CD4-positive, alpha-beta T cell (primary cell): ENCODE measurements at regions not wholly inside any gene's neighbourhood (a gene's known extent, or its start where the extent isn't known, plus 50 kb on each side); places are given as distances from the start of the nearest gene placed in this dataset.

Source experiments
- ATAC-seq: fragments of 200-7000 bp; cut with Tn5 transposase; one replicate; pipeline ENCODE4 v1.10.0; 2022; ENCODE audit warnings: mild to moderate bottlenecking; ENCODE audit not compliant: poor library complexity
- CTCF ChIA-PET: fragments of 350-600 bp; sonication (Branson Sonifier 250); formaldehyde crosslinking; loops from one replicate; lab custom pipeline; 2021; ENCODE audit warnings: antibody characterized with exemption, inconsistent platforms; lab: Charles Lee
- POLR2A ChIA-PET: fragments of 350-600 bp; sonication (Branson Sonifier 250); formaldehyde crosslinking; loops from one replicate; lab custom pipeline; 2021; ENCODE audit warnings: antibody characterized with exemption, inconsistent platforms; lab: Charles Lee
- DNase-seq, 14 experiments: peaks; one replicate each; pipeline ENCODE4 v3.0.0-alpha.2; 2013 to 2020; ENCODE audit warnings: mixed read lengths in 2 of 14
- H3K27ac ChIP-seq, 2 donors: one replicate each; pipeline versions ENCODE4 v1.5.1 to v1.7.0; 2013; ENCODE audit warnings: low read length in 2 of 2, low read depth in 1 of 2, mild to moderate bottlenecking in 1 of 2
- H3K27me3 ChIP-seq, 2 experiments: 1 replicate in 1 of 2; 2 replicates in 1 of 2; pipeline versions ENCODE4 v1.6.1 to v1.7.0; 2013; ENCODE audit warnings: low read length in 2 of 2, control low read depth in 1 of 2, mild to moderate bottlenecking in 1 of 2, moderate library complexity in 1 of 2; ENCODE audit not compliant: insufficient read depth in 2 of 2, control insufficient read depth in 1 of 2
- H3K36me3 ChIP-seq: one replicate; pipeline ENCODE4 v1.6.1; 2013; ENCODE audit warnings: low read length, control low read depth; ENCODE audit not compliant: insufficient read depth
- H3K4me1 ChIP-seq: one replicate; pipeline ENCODE4 v1.6.1; 2013; ENCODE audit warnings: low read length, control low read depth; ENCODE audit not compliant: insufficient read depth
- H3K4me3 ChIP-seq: one replicate; pipeline ENCODE4 v1.5.1; 2013; ENCODE audit warnings: mild to moderate bottlenecking, low read length, moderate library complexity
- H3K9me3 ChIP-seq, 2 experiments: 1 replicate in 1 of 2; 2 replicates in 1 of 2; pipeline versions ENCODE4 v1.6.1 to v1.7.0; 2013; ENCODE audit warnings: low read length in 2 of 2, mild to moderate bottlenecking in 2 of 2, control low read depth in 1 of 2, moderate library complexity in 1 of 2; ENCODE audit not compliant: control insufficient read depth in 1 of 2, insufficient read depth in 1 of 2
- H3K27ac Mint-ChIP-seq: one replicate; pipeline ENCODE4 v1.8.0; 2020; ENCODE audit warnings: mixed read lengths
- H3K27me3 Mint-ChIP-seq: one replicate; pipeline ENCODE4 v1.8.0; 2021; ENCODE audit warnings: mixed read lengths
- H3K36me3 Mint-ChIP-seq: one replicate; pipeline ENCODE4 v1.8.0; 2021; ENCODE audit warnings: low read depth, mixed read lengths
- H3K4me1 Mint-ChIP-seq: one replicate; pipeline ENCODE4 v1.8.0; 2021; ENCODE audit warnings: low read depth, mixed read lengths
- H3K4me3 Mint-ChIP-seq: one replicate; pipeline ENCODE4 v1.8.0; 2020; ENCODE audit warnings: mild to moderate bottlenecking, mixed read lengths
- H3K9me3 Mint-ChIP-seq: one replicate; pipeline ENCODE4 v1.8.0; 2020; ENCODE audit warnings: mixed read lengths
- CTCF ChIP-seq: fragments of 200-600 bp; IDR thresholded peaks from one replicate; pipeline ENCODE4 v1.8.0; 2022; ENCODE audit warnings: antibody characterized with exemption, mild to moderate bottlenecking
- intact Hi-C, 2 experiments: fragments of 100-400 bp; cut with DNase I in 1 of 2; cut with micrococcal nuclease in 1 of 2; formaldehyde crosslinking; loops; one replicate each; pipeline versions ENCODE4 v1.15.1 to v1.9.0; 2023 to 2025; cut with DNase I, micrococcal nuclease

GRCh38 chr2:67085146-67085545 lies 312.0 kb upstream of the ETAA1 start:
- no peak overlapping the region for H3K27ac ChIP-seq
- H3K9me3 ChIP-seq = peaks cover 0 to 4% of the 10 kb centered on the region in 2 experiments
- peaks cover 3% of the 10 kb centered on the region for H3K9me3 Mint-ChIP-seq
- H3K27me3 ChIP-seq = no peaks in the 10 kb centered on the region
- no peaks in the 10 kb centered on the region for H3K4me1 Mint-ChIP-seq
- TF ChIP-seq CTCF = no peak
- ChIA-PET POLR2A (no interaction called here), CTCF (no interaction called here)
- no peaks in the 10 kb centered on the region for H3K27me3 Mint-ChIP-seq
- H3K4me3 Mint-ChIP-seq = no peak overlapping the region
- no peaks in the 10 kb centered on the region for H3K36me3 ChIP-seq
- DNase-seq (no peak), ATAC-seq (no peak)
- H3K27ac Mint-ChIP-seq = no peak overlapping the region
- H3K36me3 Mint-ChIP-seq = no peaks in the 10 kb centered on the region
- H3K4me1 ChIP-seq = no peaks in the 10 kb centered on the region
- intact Hi-C loops = no loop called here
- H3K4me3 ChIP-seq = no peak overlapping the region

GRCh38 chr2:67091681-67092080 lies 305.5 kb upstream of the ETAA1 start:
- Histone ChIP-seq H3K4me1 (no peaks in the 10 kb centered on the region), H3K36me3 (no peaks in the 10 kb centered on the region), H3K4me3 (no peak overlapping the region), H3K27ac (no peak overlapping the region), H3K9me3 (peaks cover 0 to 3% of the 10 kb centered on the region in 2 experiments), H3K27me3 (no peaks in the 10 kb centered on the region)
- Mint-ChIP-seq H3K36me3 (no peaks in the 10 kb centered on the region), H3K9me3 (peaks cover 3% of the 10 kb centered on the region), H3K27ac (no peak overlapping the region), H3K4me1 (no peaks in the 10 kb centered on the region), H3K4me3 (no peak overlapping the region), H3K27me3 (no peaks in the 10 kb centered on the region)
- DNase-seq (no peak), ATAC-seq (no peak)
- ChIA-PET CTCF (no interaction called here), POLR2A (no interaction called here)
- no peak for TF ChIP-seq CTCF
- intact Hi-C loops = no loop called here

GRCh38 chr2:67095121-67095520 lies 302.0 kb upstream of the ETAA1 start:
- no peaks in the 10 kb centered on the region for H3K36me3 Mint-ChIP-seq
- H3K27me3 Mint-ChIP-seq = no peaks in the 10 kb centered on the region
- intact Hi-C loops = no loop called here
- H3K4me3 Mint-ChIP-seq = no peak overlapping the region
- POLR2A ChIA-PET = no interaction called here
- Histone ChIP-seq H3K4me3 (no peak overlapping the region), H3K4me1 (no peaks in the 10 kb centered on the region), H3K27me3 (no peaks in the 10 kb centered on the region), H3K9me3 (no peaks in the 10 kb centered on the region), H3K27ac (no peak overlapping the region), H3K36me3 (no peaks in the 10 kb centered on the region)
- DNase-seq (no peak), ATAC-seq (no peak)
- TF ChIP-seq CTCF = no peak
- H3K4me1 Mint-ChIP-seq = no peaks in the 10 kb centered on the region
- H3K9me3 Mint-ChIP-seq = peaks cover 6% of the 10 kb centered on the region
- no peak overlapping the region for H3K27ac Mint-ChIP-seq
- CTCF ChIA-PET = no interaction called here
